WERI-Rb-1 (cell line): ENCODE measurements at regions not wholly inside any gene's neighbourhood (a gene's known extent, or its start where the extent isn't known, plus 50 kb on each side); places are given as distances from the start of the nearest gene placed in this dataset.
A peak's percentile ranks its signal among the peaks of the same experiment; 100 is the strongest.
"Not testable (repeated sequence)": the region's sequence is repeated elsewhere in the genome, so short reads cannot be mapped to it uniquely, and the experiment has no call there.

ENCODE experiments used
- DNase-seq: peaks from one replicate; pipeline ENCODE4 v3.0.0-alpha.2; 2020
- H3K27ac ChIP-seq: fragments of 250-450 bp; sonication (Bioruptor Pico); 2 replicates; pipeline ENCODE4 v1.5.1; 2020; ENCODE audit warnings: mild to moderate bottlenecking, moderate library complexity
- H3K27me3 ChIP-seq: fragments of 250-450 bp; sonication (Bioruptor Pico); 2 replicates; pipeline ENCODE4 v1.5.1; 2021; ENCODE audit warnings: mild to moderate bottlenecking, low read depth, moderate library complexity; ENCODE audit not compliant: insufficient read depth, severe bottlenecking
- H3K36me3 ChIP-seq: fragments of 250-450 bp; sonication (Bioruptor Pico); 2 replicates; pipeline ENCODE4 v1.5.1; 2020; ENCODE audit warnings: mild to moderate bottlenecking, moderate library complexity
- H3K4me3 ChIP-seq: 2 replicates; pipeline ENCODE4 v1.5.1; 2011; ENCODE audit warnings: low read depth, mild to moderate bottlenecking, control low read depth, low read length
- H3K9me3 ChIP-seq: fragments of 250-450 bp; sonication (Bioruptor Pico); 2 replicates; pipeline ENCODE4 v1.5.1; 2021; ENCODE audit warnings: mild to moderate bottlenecking, moderate library complexity; ENCODE audit not compliant: severe bottlenecking
- CTCF ChIP-seq: IDR thresholded peaks from 2 replicates; pipeline ENCODE4 v1.5.1; 2011; ENCODE audit warnings: low read depth, mild to moderate bottlenecking, control low read depth, inconsistent platforms, low read length

- no peak overlapping the region for H3K4me3 ChIP-seq
- TF ChIP-seq CTCF = no peak
- no peak for DNase-seq
- no peaks in the 10 kb centered on the region for H3K36me3 ChIP-seq
- no peak overlapping the region for H3K27ac ChIP-seq
- H3K27me3 ChIP-seq = no peaks in the 10 kb centered on the region
- H3K9me3 ChIP-seq = no peaks in the 10 kb centered on the region
Observed at GRCh38 chr7:108869070-108869469, 299.4 kb downstream of the DNAJB9 start.

DNA sequence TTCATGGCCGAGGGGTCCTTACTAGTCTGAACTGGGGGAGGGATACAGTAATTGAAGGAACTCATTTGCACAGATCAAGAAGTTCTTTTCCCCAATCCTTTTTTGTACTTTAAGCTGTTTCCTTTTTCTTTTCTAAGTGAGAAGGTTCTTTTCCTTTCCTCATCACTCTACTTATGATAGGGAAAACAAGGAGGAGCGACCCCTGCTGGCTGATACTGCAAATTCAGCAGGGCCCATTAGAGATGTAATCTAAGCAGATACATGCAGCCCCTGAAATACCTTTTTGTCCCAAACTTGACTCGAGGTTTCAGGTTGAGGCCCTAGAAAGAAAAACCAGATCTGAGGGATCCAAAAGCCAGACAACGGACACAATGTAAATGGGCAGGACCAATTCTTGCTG is 305.5 kb downstream of the DNAJB9 start:
- 0 out of 2 replicates have a peak, but pooled peaks have one; percentile 17 for TF ChIP-seq CTCF
- Histone ChIP-seq H3K36me3 (no peaks in the 10 kb centered on the region), H3K9me3 (peaks cover 10% of the 10 kb centered on the region), H3K27ac (no peak overlapping the region), H3K27me3 (no peaks in the 10 kb centered on the region), H3K4me3 (no peak overlapping the region)
- no peak for DNase-seq

- H3K27me3 ChIP-seq = no peaks in the 10 kb centered on the region
- TF ChIP-seq CTCF = no peak
- H3K27ac ChIP-seq = no peak overlapping the region
- H3K36me3 ChIP-seq = no peaks in the 10 kb centered on the region
- no peak for DNase-seq
- H3K9me3 ChIP-seq = peaks cover 2% of the 10 kb centered on the region
- H3K4me3 ChIP-seq = no peak overlapping the region
Observed at GRCh38 chr7:108890862-108891261, 321.2 kb downstream of the DNAJB9 start.

DNA sequence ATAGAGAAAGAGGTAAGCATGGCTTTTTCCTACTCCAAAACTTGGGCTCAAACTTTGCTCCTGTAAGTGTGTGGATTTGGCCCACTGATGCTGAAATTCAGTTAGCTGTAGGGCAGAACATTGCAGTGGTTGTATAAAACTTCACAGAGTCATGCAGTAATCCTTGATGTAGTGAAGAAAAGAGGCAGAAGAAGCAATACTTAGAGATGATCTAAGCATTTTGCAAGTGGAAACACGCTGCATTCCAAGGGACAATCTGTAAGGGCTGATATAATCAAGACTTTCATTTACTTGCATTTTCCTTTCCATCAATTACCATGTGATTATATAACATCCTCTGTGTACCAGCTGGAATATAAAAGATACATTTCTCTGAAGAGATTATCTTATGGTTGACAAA is 338.8 kb downstream of the DNAJB9 start:
- no peak for DNase-seq
- Histone ChIP-seq H3K4me3 (no peak overlapping the region), H3K36me3 (no peaks in the 10 kb centered on the region), H3K27ac (no peak overlapping the region), H3K9me3 (no peaks in the 10 kb centered on the region), H3K27me3 (no peaks in the 10 kb centered on the region)
- TF ChIP-seq CTCF = no peak

DNA sequence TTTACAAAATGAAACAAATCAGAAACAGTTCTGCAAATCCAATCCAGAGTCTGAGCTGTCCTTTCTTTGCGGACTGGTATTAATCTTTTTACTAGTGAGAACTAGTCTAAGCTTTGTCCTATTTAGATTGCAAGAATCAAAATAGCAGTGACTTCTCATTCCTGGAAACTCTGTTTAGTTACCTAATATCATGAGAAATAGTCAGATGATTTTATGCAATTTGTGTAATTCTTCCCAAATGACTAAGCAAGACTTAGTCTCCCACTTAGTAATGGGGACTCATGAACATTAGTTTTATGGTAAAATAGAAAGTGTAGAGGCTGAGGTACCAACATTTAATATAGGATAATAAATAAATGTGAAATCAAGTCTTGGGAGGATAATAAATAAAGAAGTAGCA is 341.3 kb downstream of the DNAJB9 start:
- H3K27ac ChIP-seq = no peak overlapping the region
- no peak for DNase-seq
- H3K36me3 ChIP-seq = no peaks in the 10 kb centered on the region
- H3K27me3 ChIP-seq = no peaks in the 10 kb centered on the region
- TF ChIP-seq CTCF = no peak
- H3K4me3 ChIP-seq = no peak overlapping the region
- no peaks in the 10 kb centered on the region for H3K9me3 ChIP-seq

DNA sequence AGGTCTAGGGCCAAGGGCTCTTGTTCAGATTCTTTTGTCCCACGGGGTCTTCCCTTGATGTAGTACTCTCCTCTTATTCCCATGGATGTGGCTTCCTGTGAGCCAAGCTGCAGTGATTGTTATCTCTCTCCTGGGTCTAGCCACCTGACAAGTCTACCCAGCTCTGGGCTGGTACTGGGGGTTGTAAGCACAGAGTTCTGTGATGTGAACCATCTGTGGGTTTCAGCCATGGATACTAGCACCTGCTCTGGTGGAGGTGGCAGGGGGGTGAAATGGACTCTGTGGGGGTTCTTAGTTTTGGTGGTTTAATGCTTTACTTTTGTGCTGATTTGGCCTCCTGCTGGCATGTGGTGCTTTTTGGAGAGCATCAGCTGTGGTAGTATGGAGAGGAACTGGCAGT is 350.8 kb downstream of the DNAJB9 start:
- Histone ChIP-seq H3K27ac (no peak overlapping the region), H3K9me3 (no peaks in the 10 kb centered on the region), H3K27me3 (no peaks in the 10 kb centered on the region), H3K36me3 (no peaks in the 10 kb centered on the region), H3K4me3 (no peak overlapping the region)
- TF ChIP-seq CTCF = no peak
- no peak for DNase-seq

DNA sequence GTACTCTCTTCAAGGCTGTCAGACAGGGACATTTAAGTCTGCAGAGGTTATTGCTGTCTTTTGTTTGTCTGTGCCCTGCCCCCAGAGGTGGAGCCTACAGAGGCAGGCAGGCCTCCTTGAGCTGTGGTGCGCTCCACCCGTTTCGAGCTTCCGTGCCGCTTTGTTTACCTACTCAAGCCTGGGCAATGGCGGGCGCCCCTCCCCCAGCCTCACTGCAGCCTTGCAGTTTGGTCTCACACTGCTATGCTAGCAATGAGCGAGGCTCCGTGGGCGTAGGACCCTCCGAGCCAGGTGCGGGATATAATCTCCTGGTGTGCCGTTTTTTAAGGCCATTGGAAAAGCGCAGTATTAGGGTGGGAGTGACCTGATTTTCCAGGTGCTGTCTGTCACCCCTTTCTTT is 373.4 kb downstream of the DNAJB9 start:
- not testable (repeated sequence) for H3K27ac ChIP-seq, H3K36me3 ChIP-seq, H3K27me3 ChIP-seq, DNase-seq, H3K4me3 ChIP-seq
- H3K9me3 ChIP-seq = peaks cover 12% of the 10 kb centered on the region
